PFSK-1 (cell line): ENCODE measurements at regions not wholly inside any gene's neighbourhood (a gene's known extent, or its start where the extent isn't known, plus 50 kb on each side); places are given as distances from the start of the nearest gene placed in this dataset.

Source experiments
- FOXP2 ChIP-seq: optimal IDR thresholded peaks from 2 replicates; pipeline ENCODE3; 2011; ENCODE audit warnings: borderline replicate concordance, control low read depth, inconsistent platforms; ENCODE audit not compliant: insufficient read depth; ENCODE audit errors: extremely low read length, extremely low read depth
- POLR2AphosphoS5 ChIP-seq: IDR thresholded peaks from 2 replicates; pipeline ENCODE4 v1.6.1; 2012; ENCODE audit warnings: low read depth, mild to moderate bottlenecking, control low read depth, low read length, moderate library complexity
- REST ChIP-seq, 2 experiments: IDR thresholded peaks; 2 replicates each; pipeline versions ENCODE4 v1.6.1 to v1.8.0; 2011 to 2012; ENCODE audit warnings: low read depth in 2 of 2, low read length in 2 of 2, control low read depth in 1 of 2, inconsistent platforms in 1 of 2, mild to moderate bottlenecking in 1 of 2, moderate library complexity in 1 of 2; ENCODE audit not compliant: insufficient read depth in 1 of 2
- SIN3A ChIP-seq: IDR thresholded peaks from 2 replicates; pipeline ENCODE4 v1.6.1; 2012; ENCODE audit warnings: mild to moderate bottlenecking, low read length, moderate library complexity, borderline replicate concordance; ENCODE audit not compliant: insufficient read depth
- TAF1 ChIP-seq: IDR thresholded peaks from 2 replicates; pipeline ENCODE4 v1.6.1; 2012; ENCODE audit warnings: low read length, control low read depth, borderline replicate concordance; ENCODE audit not compliant: insufficient read depth

GRCh38 chr13:50244713-50245574, 229.7 kb downstream of the KCNRG start:
- TF ChIP-seq TAF1 (no peak), SIN3A (no peak)

GRCh38 chr13:50247223-50247622, 232.0 kb downstream of the KCNRG start:
- TF ChIP-seq POLR2AphosphoS5 (no peak), FOXP2 (no peak), TAF1 (no peak), REST (IDR thresholded peaks at IDR 0.05; ENCODE audit: insufficient read depth in 1 of 2, low read depth in 2 of 2, low read length in 2 of 2) (no peak), SIN3A (no peak)

- no peak for TF ChIP-seq SIN3A
- TF ChIP-seq POLR2AphosphoS5 = no peak
- TF ChIP-seq TAF1 = no peak
- TF ChIP-seq REST (IDR thresholded peaks at IDR 0.05; ENCODE audit: insufficient read depth in 1 of 2, low read depth in 2 of 2, low read length in 2 of 2) = no peak
- no peak for TF ChIP-seq FOXP2
These were observed 233.4 kb downstream of the KCNRG start for GRCh38 chr13:50248516-50249143.

GRCh38 chr13:50249144-50249521, 233.9 kb downstream of the KCNRG start:
- TF ChIP-seq FOXP2 = no peak
- no peak for TF ChIP-seq SIN3A

GRCh38 chr13:50250401-50250800, 235.2 kb downstream of the KCNRG start:
- no peak for TF ChIP-seq FOXP2
- TF ChIP-seq TAF1 = no peak
- TF ChIP-seq REST (IDR thresholded peaks at IDR 0.05; ENCODE audit: insufficient read depth in 1 of 2, low read depth in 2 of 2, low read length in 2 of 2) = no peak
- TF ChIP-seq POLR2AphosphoS5 = no peak
- no peak for TF ChIP-seq SIN3A

GRCh38 chr13:50255639-50256038, 240.4 kb downstream of the KCNRG start:
- TF ChIP-seq TAF1 = no peak
